ENCODE measurements at regions not wholly inside any gene's neighbourhood (a gene's known extent, or its start where the extent isn't known, plus 50 kb on each side); places are given as distances from the start of the nearest gene placed in this dataset.

DNA sequence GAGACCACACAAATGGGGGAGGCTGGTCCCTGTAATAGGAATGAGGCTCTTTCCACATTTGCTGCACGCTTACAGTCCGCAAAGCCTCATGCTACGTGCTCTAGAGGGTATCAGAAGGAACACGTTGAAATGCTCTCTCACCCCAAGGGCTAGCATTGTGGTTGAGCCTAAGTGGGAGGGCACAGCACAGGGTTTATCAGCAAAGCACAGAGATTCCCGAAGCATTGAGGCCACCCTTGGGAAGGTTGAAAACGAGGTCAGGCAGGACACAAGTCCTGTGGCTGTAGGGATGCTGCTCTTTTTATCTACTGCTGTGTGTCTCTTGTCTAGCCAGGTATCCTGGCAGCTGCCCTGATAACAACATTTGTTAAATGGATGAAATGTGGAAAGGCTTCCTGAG lies 378.3 kb downstream of the EN1 start:
- Mint-ChIP-seq H3K27ac (ENCODE audit: unreplicated experiment) (no peak overlapping the region), H3K4me1 (ENCODE audit: low read depth, unreplicated experiment) (no peaks in the 10 kb centered on the region), H3K36me3 (ENCODE audit: insufficient read depth, unreplicated experiment) (no peaks in the 10 kb centered on the region), H3K27me3 (ENCODE audit: unreplicated experiment) (no peaks in the 10 kb centered on the region), H3K9me3 (ENCODE audit: low read depth, unreplicated experiment) (no peaks in the 10 kb centered on the region), H3K4me3 (ENCODE audit: low read depth, unreplicated experiment) (no peak overlapping the region)
- TF ChIP-seq, protein P1, sequence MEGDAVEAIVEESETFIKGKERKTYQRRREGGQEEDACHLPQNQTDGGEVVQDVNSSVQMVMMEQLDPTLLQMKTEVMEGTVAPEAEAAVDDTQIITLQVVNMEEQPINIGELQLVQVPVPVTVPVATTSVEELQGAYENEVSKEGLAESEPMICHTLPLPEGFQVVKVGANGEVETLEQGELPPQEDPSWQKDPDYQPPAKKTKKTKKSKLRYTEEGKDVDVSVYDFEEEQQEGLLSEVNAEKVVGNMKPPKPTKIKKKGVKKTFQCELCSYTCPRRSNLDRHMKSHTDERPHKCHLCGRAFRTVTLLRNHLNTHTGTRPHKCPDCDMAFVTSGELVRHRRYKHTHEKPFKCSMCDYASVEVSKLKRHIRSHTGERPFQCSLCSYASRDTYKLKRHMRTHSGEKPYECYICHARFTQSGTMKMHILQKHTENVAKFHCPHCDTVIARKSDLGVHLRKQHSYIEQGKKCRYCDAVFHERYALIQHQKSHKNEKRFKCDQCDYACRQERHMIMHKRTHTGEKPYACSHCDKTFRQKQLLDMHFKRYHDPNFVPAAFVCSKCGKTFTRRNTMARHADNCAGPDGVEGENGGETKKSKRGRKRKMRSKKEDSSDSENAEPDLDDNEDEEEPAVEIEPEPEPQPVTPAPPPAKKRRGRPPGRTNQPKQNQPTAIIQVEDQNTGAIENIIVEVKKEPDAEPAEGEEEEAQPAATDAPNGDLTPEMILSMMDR (IDR thresholded peaks at IDR 0.05; ENCODE audit: unreplicated experiment), result no peak
- no peak for DNase-seq
- CTCF ChIA-PET, result no interaction called here
- no TSS peak for BruUV-seq (replicated peaks)
- intact Hi-C loops (cut with micrococcal nuclease; ENCODE audit: unreplicated experiment), result no loop called here

DNA sequence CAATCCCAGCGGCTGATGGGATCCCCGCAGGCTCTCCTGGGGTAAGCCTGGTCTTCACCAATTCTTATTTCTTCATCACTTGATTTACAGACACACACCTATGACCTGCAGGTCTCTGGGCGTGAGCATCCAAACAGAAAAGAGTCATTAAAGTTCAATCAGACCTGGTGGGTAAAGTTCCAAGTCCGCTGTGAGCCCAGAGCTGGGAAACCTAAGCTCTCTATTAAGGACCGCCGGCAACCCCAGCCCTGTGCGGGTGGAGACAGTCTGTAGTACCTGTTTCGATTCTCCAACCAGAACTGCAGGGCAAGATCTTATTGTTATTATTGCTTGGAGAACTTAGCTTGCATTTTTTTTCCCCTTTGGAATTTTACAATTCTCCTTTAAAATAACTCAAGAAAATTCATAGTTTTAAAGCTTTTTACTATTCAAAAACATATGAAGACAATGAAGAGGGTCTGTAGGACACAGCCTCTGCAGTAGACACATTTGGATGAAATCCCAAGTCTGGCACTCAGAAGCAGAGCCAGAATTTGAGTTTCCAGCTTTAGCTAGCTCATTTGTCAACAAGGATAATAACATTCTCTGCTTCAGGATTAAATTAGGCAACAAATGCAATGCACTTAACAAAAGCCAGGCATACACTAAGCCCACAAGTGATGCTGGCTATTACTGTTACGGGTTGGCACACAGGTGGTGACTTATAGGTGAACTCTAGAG lies 376.4 kb downstream of the INSIG2 start:
- Mint-ChIP-seq H3K27me3 (ENCODE audit: unreplicated experiment) (no peaks in the 10 kb centered on the region), H3K4me1 (ENCODE audit: low read depth, unreplicated experiment) (no peaks in the 10 kb centered on the region), H3K4me3 (ENCODE audit: low read depth, unreplicated experiment) (no peak overlapping the region), H3K27ac (ENCODE audit: unreplicated experiment) (no peak overlapping the region), H3K9me3 (ENCODE audit: low read depth, unreplicated experiment) (no peaks in the 10 kb centered on the region), H3K36me3 (ENCODE audit: insufficient read depth, unreplicated experiment) (no peaks in the 10 kb centered on the region)
- no peak for DNase-seq
- BruUV-seq (replicated peaks), result no TSS peak
- intact Hi-C loops (cut with micrococcal nuclease; ENCODE audit: unreplicated experiment), result no loop called here
- TF ChIP-seq, protein P1 (IDR thresholded peaks at IDR 0.05; ENCODE audit: unreplicated experiment), result no peak
- CTCF ChIA-PET, result no interaction called here

DNA sequence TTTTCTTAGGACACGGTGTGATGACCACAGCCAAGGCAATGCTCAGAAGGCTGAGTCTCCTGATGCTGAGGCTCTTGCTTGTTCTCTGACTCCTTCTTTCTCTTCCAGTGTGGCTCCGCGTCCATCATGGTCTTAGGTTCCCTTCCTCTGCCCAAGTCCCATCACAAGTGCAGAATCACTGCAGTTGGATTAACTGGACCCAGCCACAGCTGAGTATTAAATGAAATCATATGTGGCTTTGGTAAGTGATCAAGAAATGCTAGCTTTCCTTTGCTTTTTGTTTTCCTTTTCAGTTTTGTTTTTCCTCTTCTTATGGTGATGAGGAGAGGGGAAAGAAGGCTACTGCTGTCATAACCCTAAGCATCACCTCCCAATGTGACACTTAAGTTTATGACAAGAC lies 375.8 kb downstream of the INSIG2 start:
- no peak overlapping the region for H3K27ac Mint-ChIP-seq (ENCODE audit: unreplicated experiment)
- H3K27me3 Mint-ChIP-seq (ENCODE audit: unreplicated experiment), result no peaks in the 10 kb centered on the region
- intact Hi-C loops (cut with micrococcal nuclease; ENCODE audit: unreplicated experiment), result no loop called here
- CTCF ChIA-PET, result no interaction called here
- H3K4me3 Mint-ChIP-seq (ENCODE audit: low read depth, unreplicated experiment), result no peak overlapping the region
- no TSS peak for BruUV-seq (replicated peaks)
- TF ChIP-seq, protein P1 (IDR thresholded peaks at IDR 0.05; ENCODE audit: unreplicated experiment), result no peak
- DNase-seq, result no peak
- H3K4me1 Mint-ChIP-seq (ENCODE audit: low read depth, unreplicated experiment), result no peaks in the 10 kb centered on the region
- no peaks in the 10 kb centered on the region for H3K36me3 Mint-ChIP-seq (ENCODE audit: insufficient read depth, unreplicated experiment)
- H3K9me3 Mint-ChIP-seq (ENCODE audit: low read depth, unreplicated experiment), result no peaks in the 10 kb centered on the region

DNA sequence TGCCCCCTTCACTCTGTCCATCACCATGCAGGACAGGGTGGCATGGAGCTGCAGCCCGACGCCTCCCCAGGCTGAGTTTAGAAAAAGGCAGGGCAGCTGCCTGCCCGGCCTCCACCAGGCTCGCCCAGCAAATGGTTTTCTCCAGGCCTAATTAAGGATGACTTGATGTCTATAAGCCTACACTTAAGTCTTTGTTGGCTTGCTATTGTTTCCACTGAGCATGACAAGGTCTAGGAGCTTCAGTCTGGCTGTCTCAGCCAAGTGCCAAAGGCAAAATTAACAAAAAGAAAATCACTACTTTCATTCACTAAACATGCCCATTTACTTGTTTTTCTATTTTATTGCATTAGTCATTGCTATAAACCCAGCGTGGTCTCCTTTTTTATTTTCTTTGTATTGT lies 372.2 kb downstream of the INSIG2 start:
- TF ChIP-seq, protein P1 (IDR thresholded peaks at IDR 0.05; ENCODE audit: unreplicated experiment), result no peak
- no peak overlapping the region for H3K27ac Mint-ChIP-seq (ENCODE audit: unreplicated experiment)
- CTCF ChIA-PET, result no interaction called here
- H3K4me3 Mint-ChIP-seq (ENCODE audit: low read depth, unreplicated experiment), result no peak overlapping the region
- no peaks in the 10 kb centered on the region for H3K27me3 Mint-ChIP-seq (ENCODE audit: unreplicated experiment)
- no peaks in the 10 kb centered on the region for H3K36me3 Mint-ChIP-seq (ENCODE audit: insufficient read depth, unreplicated experiment)
- H3K9me3 Mint-ChIP-seq (ENCODE audit: low read depth, unreplicated experiment), result no peaks in the 10 kb centered on the region
- no peaks in the 10 kb centered on the region for H3K4me1 Mint-ChIP-seq (ENCODE audit: low read depth, unreplicated experiment)
- no TSS peak for BruUV-seq (replicated peaks)
- DNase-seq, result no peak
- intact Hi-C loops (cut with micrococcal nuclease; ENCODE audit: unreplicated experiment), result no loop called here
